ENCODE measurements at regions not wholly inside any gene's neighbourhood (a gene's known extent, or its start where the extent isn't known, plus 50 kb on each side); places are given as distances from the start of the nearest gene placed in this dataset.

- DNase-seq (ENCODE audit: low read depth in 4 of 4, low spot score in 3 of 4) = no peak
These were observed 1548.2 kb upstream of the CELF4 start for GRCh38 chr18:39113790-39114189.

- no peak for DNase-seq (ENCODE audit: low read depth in 4 of 4, low spot score in 3 of 4)
These were observed 1539.5 kb upstream of the CELF4 start for GRCh38 chr18:39105104-39105503.

- no peak for DNase-seq (ENCODE audit: low read depth in 4 of 4, low spot score in 3 of 4)
These were observed 1507.4 kb upstream of the CELF4 start for GRCh38 chr18:39072970-39073369.

- DNase-seq (ENCODE audit: low read depth in 4 of 4, low spot score in 3 of 4) = no peak
These were observed 1496.8 kb upstream of the CELF4 start for GRCh38 chr18:39062426-39062825.

GRCh38 chr18:39058386-39059000 lies 1492.9 kb upstream of the CELF4 start:
- DNase-seq (ENCODE audit: low read depth in 4 of 4, low spot score in 3 of 4) = no peak

- DNase-seq (ENCODE audit: low read depth in 4 of 4, low spot score in 3 of 4) = no peak
These were observed 1491.9 kb upstream of the CELF4 start for GRCh38 chr18:39057423-39058064.

- no peak for DNase-seq (ENCODE audit: low read depth in 4 of 4, low spot score in 3 of 4)
These were observed 1488.0 kb upstream of the CELF4 start for GRCh38 chr18:39053571-39053970.

- DNase-seq (ENCODE audit: low read depth in 4 of 4, low spot score in 3 of 4) = no peak
These were observed 1485.4 kb upstream of the CELF4 start for GRCh38 chr18:39051013-39051412.

- DNase-seq (ENCODE audit: low read depth in 4 of 4, low spot score in 3 of 4) = no peak
These were observed 1474.2 kb upstream of the CELF4 start for GRCh38 chr18:39039813-39040212.

GRCh38 chr18:39037925-39038324 lies 1472.3 kb upstream of the CELF4 start:
- DNase-seq (ENCODE audit: low read depth in 4 of 4, low spot score in 3 of 4) = no peak

GRCh38 chr18:39033312-39033711 lies 1467.7 kb upstream of the CELF4 start:
- DNase-seq (ENCODE audit: low read depth in 4 of 4, low spot score in 3 of 4) = no peak

- no peak for DNase-seq (ENCODE audit: low read depth in 4 of 4, low spot score in 3 of 4)
These were observed 1466.0 kb upstream of the CELF4 start for GRCh38 chr18:39031647-39032046.

- DNase-seq (ENCODE audit: low read depth in 4 of 4, low spot score in 3 of 4) = no peak
These were observed 1464.6 kb upstream of the CELF4 start for GRCh38 chr18:39030124-39030655.

- DNase-seq (ENCODE audit: low read depth in 4 of 4, low spot score in 3 of 4) = no peak
These were observed 1459.9 kb upstream of the CELF4 start for GRCh38 chr18:39025531-39025930.

- DNase-seq (ENCODE audit: low read depth in 4 of 4, low spot score in 3 of 4) = no peak
These were observed 1454.4 kb upstream of the CELF4 start for GRCh38 chr18:39019989-39020388.

- no peak for DNase-seq (ENCODE audit: low read depth in 4 of 4, low spot score in 3 of 4)
These were observed 1441.7 kb upstream of the CELF4 start for GRCh38 chr18:39007031-39007902.

- no peak for DNase-seq (ENCODE audit: low read depth in 4 of 4, low spot score in 3 of 4)
These were observed 1430.5 kb upstream of the CELF4 start for GRCh38 chr18:38996056-38996455.

- no peak for DNase-seq (ENCODE audit: low read depth in 4 of 4, low spot score in 3 of 4)
These were observed 1427.7 kb upstream of the CELF4 start for GRCh38 chr18:38993342-38993741.

GRCh38 chr18:38984968-38985367 lies 1419.4 kb upstream of the CELF4 start:
- no peak for DNase-seq (ENCODE audit: low read depth in 4 of 4, low spot score in 3 of 4)

GRCh38 chr18:38982072-38982471 lies 1416.5 kb upstream of the CELF4 start:
- DNase-seq (ENCODE audit: low read depth in 4 of 4, low spot score in 3 of 4) = no peak

GRCh38 chr18:38981389-38981788 lies 1415.8 kb upstream of the CELF4 start:
- DNase-seq (ENCODE audit: low read depth in 4 of 4, low spot score in 3 of 4) = no peak

Measured in right renal pelvis (tissue), 4 donors.